GM21390 (cell line): ENCODE measurements at regions not wholly inside any gene's neighbourhood (a gene's known extent, or its start where the extent isn't known, plus 50 kb on each side); places are given as distances from the start of the nearest gene placed in this dataset.
"Not testable (repeated sequence)": the region's sequence is repeated elsewhere in the genome, so short reads cannot be mapped to it uniquely, and the experiment has no call there.

Experiments used
- ATAC-seq: cut with Tn5 transposase; IDR thresholded peaks from one replicate; pipeline ENCODE4 v1.9.1; 2021; ENCODE audit not compliant: unreplicated experiment

DNA sequence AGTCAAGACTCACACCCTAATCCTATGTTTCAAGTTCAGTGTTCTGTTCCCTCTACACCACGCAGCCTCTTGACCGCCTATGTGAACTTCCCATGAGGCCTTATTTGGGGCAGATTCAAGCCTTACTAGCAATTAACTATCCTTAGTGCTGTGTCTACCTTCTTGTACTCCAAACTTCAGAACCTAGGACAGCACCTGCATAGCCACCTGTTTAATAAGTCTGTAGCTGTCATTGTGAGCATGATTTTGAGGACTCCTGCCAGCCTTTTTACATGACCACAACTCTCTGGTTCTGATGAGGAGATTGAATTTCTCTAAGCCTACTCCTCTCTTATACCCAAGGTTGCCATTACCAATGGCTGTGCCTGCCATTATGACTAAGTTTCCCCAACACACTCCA lies 50.8 kb upstream of the PCSK1 start:
- ATAC-seq: no peak

DNA sequence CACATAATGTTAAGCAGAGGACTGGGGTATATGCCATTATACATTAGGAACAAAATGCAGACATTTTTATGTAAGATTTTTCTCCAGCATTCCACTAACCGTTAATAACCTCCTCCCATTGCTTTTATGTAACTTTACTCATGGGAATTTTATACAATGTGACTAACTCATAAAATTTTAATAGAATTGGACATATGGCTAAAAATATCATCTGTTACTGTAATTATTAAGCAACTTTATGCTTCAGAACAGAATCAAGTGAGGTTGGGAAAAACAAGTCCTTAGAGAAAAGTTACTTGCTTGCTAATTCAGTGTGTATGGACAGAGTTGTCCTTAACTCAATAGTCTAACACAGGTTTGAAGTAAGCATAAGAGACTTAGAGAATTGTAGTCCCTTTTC lies 54.8 kb upstream of the PCSK1 start:
- no peak for ATAC-seq

DNA sequence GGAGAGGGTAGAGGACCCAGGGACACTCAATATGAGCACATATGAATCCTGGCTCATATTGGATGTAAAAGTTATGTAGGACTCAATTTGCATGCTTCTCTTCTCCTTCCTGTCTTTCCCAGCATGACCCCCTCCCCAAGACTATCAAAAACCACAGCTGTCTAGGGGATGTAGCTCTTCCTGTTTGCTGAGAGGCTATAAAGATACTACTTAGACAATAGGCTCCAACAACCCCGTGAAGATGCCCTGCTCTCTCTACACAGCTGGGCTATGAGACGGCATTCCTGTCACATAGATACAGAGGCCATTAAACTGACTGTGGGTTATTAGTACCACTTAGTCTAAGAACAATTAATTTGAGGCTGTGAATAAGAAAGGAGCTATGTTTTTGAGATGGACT lies 56.5 kb upstream of the PCSK1 start:
- ATAC-seq: no peak

DNA sequence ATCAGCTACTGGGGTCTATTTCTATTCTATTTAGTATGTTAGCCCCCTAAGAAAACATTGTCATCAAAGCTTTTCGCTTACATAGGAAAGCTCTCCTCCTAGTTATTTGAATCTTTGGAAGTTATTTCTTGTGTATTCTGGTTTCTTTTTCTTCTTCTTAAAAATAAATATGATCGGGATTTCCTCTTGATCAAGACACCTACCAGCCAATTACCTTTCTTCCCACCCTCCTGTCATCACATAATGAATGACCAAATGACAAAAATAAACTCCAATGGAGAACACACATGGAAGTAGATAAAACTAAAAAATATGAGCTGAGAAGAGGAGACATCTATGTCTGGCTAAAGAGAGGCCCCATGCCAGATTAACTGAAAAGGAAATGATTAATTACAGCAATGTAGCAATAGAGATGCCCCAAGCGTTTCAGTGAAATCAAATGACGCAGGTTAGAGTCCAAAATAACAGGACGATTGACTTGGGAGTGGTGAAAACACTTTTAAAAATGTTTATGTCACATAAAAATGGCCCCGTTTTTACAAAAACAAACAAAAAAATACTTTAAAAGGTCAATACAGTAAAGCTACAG lies 59.5 kb upstream of the PCSK1 start:
- ATAC-seq: no peak

DNA sequence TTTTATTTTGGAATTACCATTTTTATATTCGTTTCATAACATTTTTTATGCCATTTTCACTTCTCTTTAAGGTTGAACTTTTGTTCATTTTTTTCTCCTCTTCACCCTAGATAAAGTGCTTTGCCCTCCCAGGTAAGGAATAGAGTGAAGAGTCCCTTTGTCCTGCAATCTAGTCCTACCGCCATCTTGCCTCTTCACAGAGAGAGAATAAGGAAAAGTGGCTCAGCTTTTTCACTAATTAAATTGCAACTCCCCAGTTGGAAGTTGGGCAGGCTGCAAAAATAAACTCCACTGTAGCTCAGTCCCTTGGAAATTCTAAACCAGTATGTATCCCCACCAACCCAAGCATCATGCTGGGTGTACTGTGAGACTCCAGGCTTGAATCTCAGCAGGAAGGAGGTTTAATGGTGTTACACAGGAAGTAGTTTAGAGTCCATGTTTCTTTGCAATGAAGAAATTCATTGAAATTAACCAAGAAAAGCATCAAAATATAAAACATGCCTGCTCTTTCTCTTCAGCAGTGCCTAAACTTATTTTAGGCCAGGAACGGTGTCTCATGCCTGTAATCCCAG lies 60.3 kb upstream of the PCSK1 start:
- ATAC-seq: no peak

DNA sequence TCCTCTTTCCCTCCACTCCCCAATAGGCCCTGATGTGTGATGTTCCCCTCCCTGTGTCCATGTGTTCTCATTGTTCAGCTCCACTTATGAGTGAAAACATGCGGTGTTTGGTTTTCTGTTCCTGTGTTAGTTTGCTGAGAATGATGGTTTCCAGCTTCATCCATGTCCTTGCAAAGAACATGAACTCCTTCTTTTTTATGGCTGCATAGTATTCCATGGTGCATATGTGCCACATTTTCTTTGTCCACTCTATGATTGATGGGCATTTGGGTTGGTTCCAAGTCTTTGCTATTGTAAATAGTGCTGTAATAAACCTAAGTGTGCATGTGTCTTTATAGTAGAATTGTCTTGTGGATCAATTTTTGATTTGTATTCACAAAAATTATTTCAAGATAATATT lies 62.4 kb upstream of the PCSK1 start:
- ATAC-seq: not testable (repeated sequence)

DNA sequence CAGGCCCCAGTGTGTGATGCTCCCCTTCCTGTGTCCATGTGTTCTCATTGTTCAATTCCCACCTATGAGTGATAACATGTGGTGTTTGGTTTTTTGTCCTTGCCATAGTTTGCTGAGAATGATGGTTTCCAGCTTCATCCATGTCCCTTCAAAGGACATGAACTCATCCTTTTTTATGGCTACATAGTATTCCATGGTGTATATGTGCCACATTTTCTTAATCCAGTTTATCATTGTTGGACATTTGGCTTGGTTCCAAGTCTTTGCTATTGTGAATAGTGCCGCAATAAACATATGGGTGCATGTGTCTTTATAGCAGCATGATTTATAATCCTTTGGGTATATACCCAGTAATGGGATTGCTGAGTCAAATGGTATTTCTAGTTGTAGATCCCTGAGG lies 64.0 kb upstream of the PCSK1 start:
- not testable (repeated sequence) for ATAC-seq

DNA sequence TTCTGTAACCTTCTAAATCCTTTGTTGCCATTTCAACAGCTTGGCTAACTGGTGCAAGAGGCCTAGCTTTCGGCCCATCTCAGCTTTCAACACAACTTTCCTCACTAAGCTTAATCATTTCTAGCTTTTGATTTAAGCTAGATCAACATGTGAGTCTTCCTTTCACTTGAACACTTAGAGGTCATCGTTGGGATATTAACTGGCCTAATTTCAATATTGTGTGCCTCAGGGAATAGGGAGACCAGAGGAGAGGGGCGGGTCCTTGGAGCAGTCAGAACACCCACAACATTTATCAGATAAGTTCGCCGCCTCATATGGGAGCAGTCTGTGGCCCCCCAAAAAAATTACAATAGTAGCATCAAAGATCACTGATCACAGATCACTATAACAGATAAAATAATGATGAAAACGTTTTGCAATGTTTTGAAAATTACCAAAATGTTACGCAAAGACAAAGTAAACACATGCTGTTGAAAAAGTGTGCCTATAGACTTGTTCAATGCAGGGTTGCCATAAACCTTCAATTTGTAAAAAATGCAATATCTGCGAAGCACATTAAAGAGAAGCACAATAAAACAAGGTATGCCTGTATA lies 66.8 kb upstream of the PCSK1 start:
- ATAC-seq: no peak

DNA sequence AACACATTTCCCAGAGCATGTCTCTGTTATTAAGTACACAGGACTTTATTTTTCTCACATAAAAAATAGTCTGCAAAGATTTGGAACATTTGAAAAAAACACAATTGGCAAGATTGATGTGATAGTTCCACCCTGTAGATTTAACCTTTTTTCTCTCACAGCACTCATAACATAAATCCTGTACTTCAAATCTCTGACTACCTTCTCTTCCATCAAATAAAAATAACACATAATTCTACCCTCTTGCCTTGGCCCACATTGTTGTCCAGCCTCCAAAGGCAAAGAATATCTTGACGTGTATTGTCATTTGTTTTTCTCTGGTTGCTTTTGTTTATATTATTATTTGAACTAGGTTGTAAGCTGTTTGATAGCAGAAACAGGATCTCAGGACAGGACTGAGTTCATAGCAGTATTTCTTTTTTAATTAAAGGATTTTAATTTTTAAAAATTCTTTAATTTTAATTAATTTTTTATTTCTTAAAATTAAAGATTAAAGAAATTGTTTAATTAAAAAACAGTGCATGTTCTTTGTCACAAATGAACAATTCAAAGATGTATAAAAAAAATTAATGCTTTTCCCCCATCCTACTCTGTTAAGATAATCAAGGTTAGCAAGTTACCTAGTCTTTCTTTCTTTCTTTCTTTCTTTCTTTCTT lies 69.1 kb upstream of the PCSK1 start:
- no peak for ATAC-seq

DNA sequence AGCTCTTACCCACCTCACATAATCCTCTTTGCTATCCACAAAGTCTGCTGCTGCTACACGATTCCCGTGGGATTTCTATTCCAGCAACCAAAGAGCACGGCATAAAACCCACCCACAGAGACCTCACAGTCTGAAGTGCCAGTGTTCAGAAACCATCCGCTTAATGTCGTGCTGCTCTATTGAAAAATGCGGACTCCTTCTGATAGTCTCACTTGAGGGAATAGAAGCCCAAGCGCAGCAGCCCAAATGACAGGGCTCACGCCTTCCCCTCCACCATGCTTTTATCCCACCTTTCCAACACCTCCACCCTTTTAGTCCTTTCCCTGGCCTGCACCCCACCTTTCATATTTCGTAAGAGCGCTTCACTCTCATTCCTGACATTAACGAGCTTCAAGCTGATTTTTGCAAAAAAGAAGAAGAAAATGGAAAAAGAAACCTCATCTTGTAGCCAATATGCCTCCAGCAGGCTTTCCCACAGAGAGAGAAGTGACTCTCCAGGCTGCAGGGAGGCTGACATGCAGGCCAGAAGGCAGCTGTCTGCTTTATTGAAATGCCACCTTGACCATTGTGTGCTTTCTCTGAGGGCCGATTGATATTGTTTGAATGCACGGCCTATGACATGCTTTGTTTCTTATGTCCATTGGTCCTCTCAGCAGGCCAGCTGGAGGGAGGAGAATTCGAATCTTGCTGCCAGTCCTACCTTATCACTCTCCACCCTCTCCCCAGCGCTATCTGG lies 70.6 kb upstream of the PCSK1 start:
- ATAC-seq: no peak

DNA sequence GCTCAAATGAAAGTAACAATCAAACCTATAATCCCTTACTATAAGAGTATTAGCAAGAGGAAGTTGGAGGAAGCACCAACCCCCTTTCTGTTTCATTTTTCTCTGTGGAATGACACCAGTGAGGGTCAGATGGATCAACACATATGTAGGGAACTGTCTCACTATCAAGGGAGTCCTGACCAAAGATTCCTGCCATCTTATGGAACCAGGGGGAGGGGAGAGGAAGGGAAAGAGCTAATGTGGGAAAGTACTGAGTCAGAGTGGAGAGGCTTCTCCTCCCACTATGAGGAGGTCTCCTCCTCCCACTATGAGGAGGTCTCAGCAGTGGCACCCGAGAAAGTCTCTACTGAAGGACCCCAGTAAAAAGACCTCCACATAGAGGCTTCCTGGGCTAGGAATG lies 73.3 kb upstream of the PCSK1 start:
- ATAC-seq: no peak

DNA sequence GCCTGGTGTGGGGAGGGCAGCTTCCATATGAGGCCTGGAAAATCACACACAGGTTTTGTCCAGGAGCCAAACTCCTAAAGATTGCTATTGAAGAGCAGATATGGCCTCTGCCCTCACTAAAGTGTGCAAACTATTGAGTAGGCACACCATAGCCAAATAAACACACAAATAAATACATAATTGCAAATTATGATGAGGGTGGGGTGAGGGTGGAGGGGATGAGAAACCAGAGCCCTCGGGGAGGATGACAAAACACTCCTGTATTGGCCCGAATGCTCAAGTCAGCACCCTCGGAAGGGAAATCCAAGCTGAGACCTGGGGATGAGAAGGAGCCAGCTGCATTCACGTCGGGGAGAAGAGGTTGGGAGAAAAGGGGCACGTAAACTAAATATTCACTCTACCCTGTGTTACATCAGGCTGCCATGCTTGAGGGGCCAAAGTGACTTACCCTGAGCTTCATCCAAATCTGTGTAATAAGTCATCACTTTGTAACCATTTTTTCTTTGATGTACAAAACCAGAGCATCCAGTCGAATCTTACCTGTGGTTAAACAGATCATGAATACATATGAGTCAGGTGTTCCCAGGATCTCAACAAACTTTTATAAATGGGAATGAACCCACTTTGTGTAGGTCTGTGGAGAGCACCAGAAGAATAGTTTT lies 73.9 kb upstream of the PCSK1 start:
- ATAC-seq: no peak

DNA sequence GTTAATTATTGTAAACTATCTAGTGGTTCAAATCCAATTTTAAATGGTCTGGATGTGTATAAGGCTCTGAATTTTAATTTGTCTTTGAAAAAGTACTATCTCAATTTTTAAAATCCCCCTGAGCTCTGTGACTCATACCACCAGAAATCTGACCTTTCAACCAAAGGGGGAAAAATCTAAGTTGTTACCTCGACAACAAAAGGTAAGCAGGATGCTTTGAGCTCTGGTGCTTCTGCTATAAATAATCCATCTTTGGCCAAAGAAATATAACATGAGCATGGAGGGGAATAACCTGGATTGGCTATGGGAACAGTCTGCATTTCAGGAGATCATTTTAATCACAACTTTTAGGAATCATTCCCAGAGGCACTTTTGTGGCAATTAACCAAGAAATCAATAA lies 76.3 kb upstream of the PCSK1 start:
- no peak for ATAC-seq

DNA sequence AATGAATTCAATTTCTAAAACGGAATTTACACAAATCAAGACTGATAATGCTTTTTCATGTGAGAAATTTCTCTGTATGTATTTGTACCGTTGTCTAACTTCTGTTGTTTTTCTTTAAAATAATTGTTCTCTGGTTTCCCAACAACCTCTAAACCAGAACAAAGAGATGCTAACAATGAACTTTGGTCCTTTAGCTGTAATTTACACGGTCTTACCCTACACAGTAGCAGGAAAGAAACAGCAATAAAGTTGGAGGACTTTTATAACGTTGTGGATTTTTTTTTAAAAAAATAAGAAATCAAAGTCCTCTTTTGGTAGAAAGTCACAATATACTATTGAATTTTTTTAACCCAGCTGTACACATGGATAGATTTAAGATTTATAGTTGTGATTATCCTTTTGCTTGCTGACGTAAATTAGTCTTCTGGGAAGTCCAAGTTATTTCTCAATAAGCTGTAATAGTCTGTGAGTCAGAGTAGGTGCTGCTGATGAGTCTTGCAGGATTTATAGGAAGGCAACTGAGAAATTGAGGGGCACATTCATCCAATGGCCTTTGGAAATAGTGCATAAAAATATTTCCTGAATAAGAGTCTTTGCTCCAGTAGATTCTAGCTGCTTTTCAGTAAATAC lies 76.8 kb upstream of the PCSK1 start:
- no peak for ATAC-seq

DNA sequence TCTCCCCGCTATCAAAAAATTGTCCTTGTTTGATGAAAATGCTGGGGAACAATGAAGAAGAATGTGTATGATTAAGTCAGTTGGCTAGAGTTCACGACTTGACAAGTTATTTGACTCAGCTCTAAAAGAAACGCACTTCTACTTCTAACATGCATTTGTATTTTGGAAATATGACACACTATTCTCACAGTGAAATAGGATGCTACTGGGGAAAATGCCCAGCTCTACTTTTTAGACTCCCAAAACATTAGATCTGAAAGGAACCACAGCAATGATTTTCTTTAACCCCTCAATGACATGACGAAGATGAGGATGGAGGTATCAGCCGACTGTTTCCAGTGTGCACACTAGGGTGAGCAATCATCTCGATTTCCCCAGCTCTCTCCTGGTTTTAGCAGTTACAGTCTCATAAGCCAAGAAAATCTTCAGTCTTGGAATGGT lies 83.6 kb upstream of the PCSK1 start:
- no peak for ATAC-seq

DNA sequence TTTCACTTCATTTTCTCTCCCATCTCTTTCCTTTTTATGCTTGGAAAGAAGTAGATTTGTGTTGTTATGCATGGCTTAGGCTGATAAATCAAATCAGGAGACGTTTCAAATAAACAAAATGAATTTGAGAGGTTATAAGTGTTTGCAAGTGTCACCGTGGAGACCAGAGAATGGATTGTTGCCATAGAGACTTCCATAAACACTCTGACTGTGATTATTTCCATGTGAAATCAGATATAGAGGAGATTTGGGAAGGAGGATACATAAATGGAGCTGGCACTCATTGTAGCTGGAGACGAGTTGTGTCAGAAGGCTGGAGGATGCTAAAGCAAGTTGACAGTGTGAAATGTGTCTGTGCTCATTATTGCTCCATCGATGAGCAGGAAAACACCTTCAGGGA lies 84.2 kb upstream of the PCSK1 start:
- no peak for ATAC-seq

DNA sequence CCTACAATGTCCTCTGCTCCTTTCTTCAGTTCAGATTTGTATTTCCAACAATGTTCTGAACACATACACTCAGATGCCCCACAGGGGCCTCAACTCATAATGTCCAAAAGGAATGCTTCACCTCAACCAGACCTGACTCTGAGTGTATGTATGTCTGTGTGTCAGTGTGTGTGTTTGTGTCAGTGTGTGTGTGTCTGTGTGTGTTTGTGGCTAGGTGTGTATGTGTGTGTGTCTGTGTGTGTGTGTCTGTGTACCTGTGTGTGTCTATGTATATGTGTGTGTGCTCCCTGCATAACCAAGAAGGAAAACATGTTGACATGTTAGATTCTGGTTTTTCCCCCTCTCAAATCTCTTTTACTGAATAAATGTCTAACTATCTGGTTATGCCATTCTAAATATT lies 87.3 kb upstream of the PCSK1 start:
- ATAC-seq: no peak

DNA sequence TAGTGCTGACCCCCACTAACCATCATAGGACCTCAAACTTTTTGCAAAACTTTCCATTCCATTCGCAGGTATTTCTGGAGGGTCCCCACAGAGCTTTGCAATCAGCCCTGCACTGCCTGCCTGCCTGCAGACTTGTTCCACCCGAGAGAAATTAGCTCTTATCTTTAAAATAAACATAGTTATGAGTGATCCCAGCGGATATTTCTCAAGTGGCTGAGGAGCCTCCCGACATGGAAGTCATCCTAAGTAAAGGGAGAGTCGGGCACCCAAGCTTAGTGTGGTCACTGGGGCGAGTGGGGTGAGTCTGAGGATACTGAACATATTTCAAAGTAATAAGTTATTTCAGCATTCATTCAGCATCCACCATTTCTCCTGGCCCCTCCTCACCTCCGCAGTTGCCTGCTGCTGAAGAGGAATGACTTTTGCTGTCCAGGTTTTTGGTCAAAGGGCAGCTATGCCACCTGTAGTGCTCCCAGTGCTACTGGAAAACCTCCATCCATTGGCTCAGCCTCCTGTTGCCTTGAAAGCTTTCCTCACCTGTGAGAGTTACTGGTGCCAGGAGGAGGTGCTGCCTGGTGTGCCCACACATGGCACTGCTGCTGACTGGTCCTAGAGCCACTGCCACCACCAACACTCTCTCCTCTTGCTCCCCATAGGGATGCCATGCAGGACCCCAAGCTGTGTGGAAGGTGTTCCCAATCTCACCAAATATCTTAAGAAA lies 89.7 kb upstream of the PCSK1 start:
- no peak for ATAC-seq

DNA sequence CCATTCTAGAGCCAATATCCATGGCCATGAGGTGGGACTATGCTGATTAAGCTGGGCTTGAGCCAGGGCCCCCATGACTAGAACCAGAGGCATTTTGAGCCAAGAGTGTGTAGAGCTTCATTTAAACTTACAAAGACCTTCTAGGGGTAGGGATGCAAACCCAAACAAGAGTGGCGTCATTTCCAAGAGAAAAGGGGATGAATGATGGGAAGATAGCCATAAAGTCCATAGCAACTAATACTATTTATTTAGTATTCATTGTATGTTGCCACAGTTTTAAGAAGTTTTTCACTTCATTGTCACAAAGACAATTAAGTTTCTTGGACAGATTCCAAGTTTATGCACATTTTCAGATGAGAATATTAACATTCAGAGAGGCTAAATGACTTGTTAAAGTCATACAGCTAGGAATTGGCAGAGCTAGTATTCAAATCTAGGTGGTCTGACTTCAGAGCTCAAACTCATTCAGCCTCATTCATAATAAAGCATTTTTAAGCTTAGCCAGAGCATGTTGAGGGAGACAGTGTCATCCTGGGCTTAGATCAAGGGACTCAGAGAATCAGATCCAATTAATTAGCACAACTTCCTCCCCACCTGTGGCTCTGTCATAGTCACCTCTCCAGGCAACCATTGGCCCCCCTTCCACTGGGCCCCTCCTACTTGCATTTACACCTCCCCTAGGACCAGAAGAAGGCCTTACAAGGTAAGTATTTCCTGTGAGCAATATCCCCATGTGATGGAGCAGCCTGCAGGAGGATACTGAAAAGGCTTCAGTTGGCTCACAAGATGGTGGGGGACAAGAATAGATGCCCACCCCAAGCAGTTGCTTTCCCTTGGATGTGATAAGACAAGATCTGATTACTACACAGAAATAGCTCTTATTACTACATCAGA lies 95.0 kb upstream of the PCSK1 start:
- no peak for ATAC-seq
